ENCODE measurements at regions not wholly inside any gene's neighbourhood (a gene's known extent, or its start where the extent isn't known, plus 50 kb on each side); places are given as distances from the start of the nearest gene placed in this dataset.

DNA sequence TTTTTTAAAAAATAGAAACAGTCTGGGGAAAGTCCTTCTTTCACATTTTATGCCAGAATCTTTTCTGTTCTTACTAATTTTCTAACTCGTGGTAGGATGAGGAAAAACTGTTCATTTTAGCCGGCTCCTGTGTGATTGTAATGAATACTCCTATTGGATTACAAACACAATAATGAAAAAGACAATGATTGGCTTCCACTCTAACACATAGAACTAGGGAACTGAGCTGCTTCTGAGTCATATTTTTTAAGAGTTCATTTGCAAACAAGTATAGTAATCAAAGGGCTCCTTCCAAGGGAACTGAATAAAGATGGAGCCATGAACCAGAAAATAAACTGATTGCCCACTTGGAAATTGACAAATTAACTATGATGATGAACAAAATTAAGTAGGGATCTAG is 265.3 kb upstream of the TCF21 start:
- TF ChIP-seq ZNF274 (IDR thresholded peaks at IDR 0.05; ENCODE audit: low read depth, low read length) (no peak), YY1 (IDR thresholded peaks at IDR 0.05; ENCODE audit: insufficient read depth, insufficient read length) (no peak)
